HG03442 (cell line): ENCODE measurements at regions not wholly inside any gene's neighbourhood (a gene's known extent, or its start where the extent isn't known, plus 50 kb on each side); places are given as distances from the start of the nearest gene placed in this dataset.

ENCODE experiments used
- ATAC-seq: cut with Tn5 transposase; IDR thresholded peaks from one replicate; pipeline ENCODE4 v1.9.1; 2021; ENCODE audit warnings: mild to moderate bottlenecking, moderate library complexity; ENCODE audit not compliant: unreplicated experiment

DNA sequence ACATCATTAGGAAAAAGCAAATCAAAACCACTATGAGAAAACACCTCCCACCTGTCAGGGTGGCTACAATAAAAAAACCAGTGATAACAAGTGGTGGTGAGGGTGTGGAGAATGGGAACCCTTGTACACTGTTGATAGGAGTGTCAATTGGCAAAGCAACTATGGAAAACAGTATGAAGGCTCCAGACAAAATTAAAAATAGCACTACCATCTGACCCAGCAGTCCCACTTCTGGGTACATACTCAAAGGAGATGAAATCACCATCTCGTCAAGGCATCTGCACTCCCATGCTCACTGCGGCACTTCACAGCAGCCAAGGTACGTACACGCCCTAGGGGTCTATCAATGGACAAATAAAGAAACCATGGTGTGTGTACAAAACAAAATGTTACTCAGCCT lies 715.1 kb downstream of the UQCRFS1 start:
- ATAC-seq: no peak

GRCh38 chr19:28497137-28497536 lies 715.8 kb downstream of the UQCRFS1 start:
- ATAC-seq: no peak

DNA sequence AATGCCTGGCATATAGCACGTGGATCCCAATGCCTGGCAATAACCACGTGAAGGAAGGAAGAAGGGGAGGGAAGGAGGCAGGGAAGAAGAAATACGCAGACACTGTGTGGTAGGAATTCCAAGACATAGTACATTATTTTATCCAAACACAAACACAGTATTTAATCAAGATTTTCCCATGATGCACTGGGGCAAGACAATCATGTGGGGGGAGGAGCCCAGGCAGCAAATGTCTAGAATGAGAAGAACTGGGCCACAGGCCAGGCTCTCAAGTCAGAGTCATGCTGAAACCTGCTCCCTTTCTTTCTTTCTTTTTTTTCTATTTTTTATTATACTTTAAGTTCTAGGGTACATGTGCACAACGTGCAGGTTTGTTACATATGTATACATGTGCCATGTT lies 717.9 kb downstream of the UQCRFS1 start:
- no peak for ATAC-seq

GRCh38 chr19:28494461-28494860 lies 718.5 kb downstream of the UQCRFS1 start:
- ATAC-seq: no peak

GRCh38 chr19:28493884-28494283 lies 719.1 kb downstream of the UQCRFS1 start:
- no peak for ATAC-seq

- ATAC-seq: no peak
Observed at GRCh38 chr19:28492621-28493020, 720.3 kb downstream of the UQCRFS1 start.

DNA sequence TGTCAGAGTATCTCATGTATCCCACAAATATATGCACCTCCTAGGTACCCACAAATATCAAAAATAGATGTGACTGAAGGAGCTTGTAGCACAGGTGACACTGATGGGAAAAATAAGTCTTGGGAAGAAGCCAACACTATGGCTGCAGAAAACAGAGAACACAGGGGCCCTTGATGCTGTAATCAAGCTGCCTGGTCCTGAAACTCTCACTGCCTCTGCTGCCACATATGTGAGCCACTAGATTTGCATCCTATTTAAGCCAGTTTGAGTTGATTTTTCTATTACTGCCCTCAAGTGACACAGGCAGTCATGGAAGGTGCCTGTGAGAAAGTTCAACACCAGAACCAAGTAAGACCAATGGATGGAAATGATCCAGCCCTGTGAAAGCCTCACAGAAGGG lies 720.8 kb downstream of the UQCRFS1 start:
- no peak for ATAC-seq

GRCh38 chr19:28489776-28490175 lies 723.2 kb downstream of the UQCRFS1 start:
- ATAC-seq: no peak

DNA sequence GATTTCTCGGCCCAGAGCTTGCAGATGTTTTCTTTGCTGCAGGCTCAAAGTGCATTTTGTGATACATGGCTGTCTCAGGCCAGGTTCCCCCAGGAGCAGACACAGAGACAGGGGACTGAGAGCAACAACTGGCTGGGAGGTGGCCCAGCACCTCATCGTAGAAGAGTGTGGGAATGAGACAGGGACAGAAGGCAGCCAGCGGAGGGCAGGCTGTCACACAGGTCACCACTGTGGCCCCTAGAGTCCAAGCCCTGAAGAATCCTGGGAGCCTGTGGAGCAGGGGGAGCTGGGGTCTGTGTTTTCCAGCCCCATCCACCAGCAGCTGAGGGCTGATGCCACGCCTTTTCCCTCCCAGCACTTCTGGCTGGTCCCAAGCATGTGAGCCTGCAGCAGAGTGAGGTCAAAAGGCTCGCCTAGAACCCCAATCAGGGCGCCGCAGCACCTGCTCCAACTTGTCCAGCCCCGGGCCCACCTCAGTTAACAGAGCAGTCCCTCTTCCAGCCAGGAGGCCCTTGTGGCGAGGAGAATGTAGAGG lies 723.8 kb downstream of the UQCRFS1 start:
- ATAC-seq: no peak

GRCh38 chr19:28487999-28488398 lies 725.0 kb downstream of the UQCRFS1 start:
- ATAC-seq: no peak

DNA sequence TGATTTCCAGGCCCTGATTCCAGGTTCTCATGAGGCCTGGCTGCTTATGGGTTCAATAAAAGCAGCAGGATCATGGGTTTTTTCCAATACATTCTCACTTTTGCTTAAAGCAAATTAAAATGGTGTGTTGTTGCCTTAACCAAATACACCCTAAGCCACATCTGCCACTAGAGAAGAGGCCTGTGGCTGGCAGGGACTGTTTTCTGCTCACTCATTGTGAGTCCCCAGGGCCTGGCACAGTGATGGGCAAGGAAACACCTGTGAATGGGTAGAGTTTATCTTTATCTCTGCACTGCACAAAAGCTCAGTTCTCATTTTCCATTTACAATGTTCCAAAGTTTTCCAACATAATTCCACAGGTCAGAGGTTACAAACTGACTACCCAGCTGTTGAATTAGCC lies 726.0 kb downstream of the UQCRFS1 start:
- no peak for ATAC-seq

DNA sequence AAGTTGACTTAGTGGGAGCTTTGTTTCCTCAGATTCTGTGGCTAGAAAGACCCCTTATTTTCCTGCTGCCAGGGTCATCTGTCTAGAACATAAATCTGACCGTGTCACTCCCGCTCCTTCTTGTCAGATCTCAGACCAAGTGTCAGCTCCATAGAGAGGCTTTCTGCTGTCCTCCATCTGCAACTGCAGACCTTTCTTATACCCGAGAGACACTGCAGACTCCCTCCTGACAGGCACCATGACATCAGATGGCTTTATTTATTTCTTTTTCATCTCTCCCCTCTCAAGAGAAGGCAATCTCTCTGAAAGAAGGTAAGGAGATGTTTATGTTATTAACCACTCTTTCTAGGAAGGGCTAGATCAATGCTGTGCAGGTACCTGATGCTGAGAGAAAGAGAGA lies 726.5 kb downstream of the UQCRFS1 start:
- ATAC-seq: no peak

DNA sequence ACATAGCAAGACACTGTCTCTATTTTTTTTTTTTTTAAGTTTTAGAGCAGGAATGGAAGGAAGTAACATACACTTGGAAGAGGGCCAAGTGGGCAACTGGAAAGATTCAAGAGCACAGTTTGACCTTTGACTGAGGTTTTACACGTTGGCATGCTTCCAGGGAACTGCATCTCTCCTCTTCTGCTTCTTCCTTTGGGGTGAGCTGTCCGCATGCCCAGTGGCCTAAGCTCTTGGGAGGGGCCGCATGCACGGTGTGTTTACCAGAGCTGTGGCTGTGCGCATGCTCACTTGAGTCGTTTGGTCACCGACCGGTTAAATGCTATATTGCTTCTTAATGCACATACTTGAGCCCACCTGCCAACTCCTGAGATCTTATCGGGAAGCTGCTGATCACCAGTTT lies 727.7 kb downstream of the UQCRFS1 start:
- ATAC-seq: no peak

- no peak for ATAC-seq
Observed at GRCh38 chr19:28483197-28483596, 729.8 kb downstream of the UQCRFS1 start.

- ATAC-seq: no peak
Observed at GRCh38 chr19:28482221-28482620, 730.7 kb downstream of the UQCRFS1 start.

GRCh38 chr19:28481674-28482073 lies 731.3 kb downstream of the UQCRFS1 start:
- no peak for ATAC-seq

- ATAC-seq: no peak
Observed at GRCh38 chr19:28475525-28475924, 737.4 kb downstream of the UQCRFS1 start.

DNA sequence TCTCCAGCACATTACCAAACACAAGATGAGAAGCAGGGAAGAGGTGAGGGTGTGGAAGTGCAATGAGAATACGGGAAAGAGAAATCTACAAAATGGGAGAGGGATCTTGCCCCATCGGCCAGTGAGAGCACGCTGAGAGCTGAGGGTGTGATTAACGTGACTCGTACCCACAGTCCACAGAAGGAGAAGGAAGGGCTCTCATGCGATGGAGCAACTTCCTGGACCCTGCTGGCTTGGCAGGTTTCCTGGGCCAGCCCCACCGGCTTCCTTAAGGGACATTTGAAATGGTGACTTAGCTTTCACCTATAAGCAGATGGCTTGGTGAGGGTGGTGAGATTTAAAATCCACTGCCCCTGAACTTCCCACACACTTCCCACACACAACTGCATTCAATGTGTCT lies 740.1 kb downstream of the UQCRFS1 start:
- no peak for ATAC-seq

DNA sequence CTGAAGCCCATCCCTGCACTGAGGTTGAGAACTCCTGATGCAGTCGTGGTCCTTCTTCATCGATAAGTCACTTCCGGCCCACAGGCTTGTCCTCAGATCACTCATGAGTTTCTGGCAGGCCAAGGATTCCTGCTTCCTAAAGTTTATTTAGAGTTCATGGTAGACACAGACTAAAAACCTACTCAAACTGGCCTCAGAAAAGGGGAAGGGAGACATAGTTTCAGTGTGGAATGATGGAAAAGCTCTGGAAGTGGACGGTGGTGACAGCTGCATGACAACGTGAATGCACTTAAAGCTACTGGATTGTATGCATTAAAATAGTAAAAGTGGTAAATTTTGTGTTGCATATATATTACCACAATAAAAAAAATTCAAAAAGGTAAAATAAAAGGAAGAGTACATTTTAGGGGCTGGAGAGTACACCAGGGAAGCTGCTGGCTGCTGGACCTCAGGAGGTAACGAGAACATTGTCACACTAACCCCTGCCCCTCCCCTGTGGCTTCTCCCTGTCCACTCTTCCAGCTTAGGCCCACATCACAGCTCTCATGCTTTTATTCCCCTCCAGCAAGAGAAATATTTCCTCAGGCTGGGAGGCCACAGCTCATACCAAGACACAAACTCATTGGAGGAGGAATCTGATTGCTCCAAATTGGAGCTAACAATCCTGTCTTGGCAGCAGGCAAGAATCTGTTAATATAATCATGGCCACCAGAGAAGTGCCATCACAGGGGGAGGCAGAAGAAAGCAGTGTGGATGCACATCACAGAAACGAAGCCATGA lies 741.0 kb downstream of the UQCRFS1 start:
- no peak for ATAC-seq

GRCh38 chr19:28469544-28469943 lies 743.4 kb downstream of the UQCRFS1 start:
- no peak for ATAC-seq

DNA sequence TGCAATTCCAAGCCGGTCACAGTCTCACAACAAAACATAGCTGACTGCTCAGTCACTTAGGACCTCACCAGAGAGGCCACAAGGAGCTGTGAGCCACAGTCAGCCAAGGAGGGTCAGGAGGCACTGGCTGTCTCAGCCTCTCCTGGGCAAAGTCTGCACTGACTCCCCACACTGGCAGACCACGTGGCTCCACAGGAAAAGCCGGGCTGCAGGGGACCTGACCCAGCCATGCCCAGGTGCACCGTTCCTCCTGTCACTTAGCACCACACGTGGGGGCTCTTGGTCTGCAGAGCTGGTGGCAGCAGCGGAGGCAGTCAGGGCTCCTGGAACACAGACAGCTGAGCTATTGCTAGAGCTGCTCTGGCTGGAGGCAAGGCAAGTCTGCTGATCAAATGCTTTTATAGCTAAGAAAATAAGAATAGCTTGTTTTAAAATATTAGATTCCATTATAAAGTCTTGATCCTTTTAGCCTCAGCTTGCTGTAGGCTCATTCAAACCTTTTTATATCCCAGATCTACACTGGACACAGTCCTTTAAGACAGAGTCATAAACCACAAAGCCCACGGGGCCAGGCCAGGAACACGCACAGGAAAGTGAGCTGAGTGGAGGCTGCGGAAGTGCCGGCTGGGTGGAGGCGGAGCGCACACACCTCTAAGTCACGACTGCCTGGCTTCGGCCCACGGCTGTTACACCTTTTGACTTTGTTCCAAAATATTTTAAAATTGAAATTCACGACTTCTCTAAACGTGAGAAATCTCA lies 744.1 kb downstream of the UQCRFS1 start:
- ATAC-seq: no peak
